Mucosa of stomach (tissue), 1 donor: ENCODE measurements at regions not wholly inside any gene's neighbourhood (a gene's known extent, or its start where the extent isn't known, plus 50 kb on each side); places are given as distances from the start of the nearest gene placed in this dataset.
"Not testable (repeated sequence)": the region's sequence is repeated elsewhere in the genome, so short reads cannot be mapped to it uniquely, and the experiment has no call there.

Experiments used
- H3K27me3 ChIP-seq: one replicate; pipeline ENCODE4 v1.7.0; 2013; ENCODE audit warnings: mild to moderate bottlenecking, low read length; ENCODE audit not compliant: control insufficient read depth, insufficient read depth
- H3K36me3 ChIP-seq: one replicate; pipeline ENCODE4 v1.7.0; 2013; ENCODE audit warnings: low read length; ENCODE audit not compliant: control insufficient read depth, insufficient read depth
- H3K4me1 ChIP-seq: one replicate; pipeline ENCODE4 v1.7.0; 2013; ENCODE audit warnings: mild to moderate bottlenecking, low read length; ENCODE audit not compliant: control insufficient read depth, insufficient read depth
- H3K4me3 ChIP-seq: one replicate; pipeline ENCODE4 v1.7.0; 2013; ENCODE audit warnings: low read length
- H3K9ac ChIP-seq: one replicate; pipeline ENCODE4 v1.7.0; 2013; ENCODE audit warnings: mild to moderate bottlenecking, low read length, moderate library complexity
- H3K9me3 ChIP-seq: one replicate; pipeline ENCODE4 v1.7.0; 2013; ENCODE audit warnings: mild to moderate bottlenecking, low read length, moderate library complexity; ENCODE audit not compliant: control insufficient read depth
- donor health status: Pancreatic carcinoma.

- Histone ChIP-seq H3K4me3 (no peak overlapping the region), H3K4me1 (no peaks in the 10 kb centered on the region), H3K36me3 (no peaks in the 10 kb centered on the region), H3K9me3 (no peaks in the 10 kb centered on the region), H3K27me3 (no peaks in the 10 kb centered on the region), H3K9ac (no peak overlapping the region)
These were observed 177.3 kb upstream of the C11orf58 start for GRCh38 chr11:16561150-16561549.

GRCh38 chr11:16558494-16558893 lies 180.0 kb upstream of the C11orf58 start:
- Histone ChIP-seq H3K9ac (no peak overlapping the region), H3K4me3 (no peak overlapping the region), H3K9me3 (no peaks in the 10 kb centered on the region), H3K27me3 (no peaks in the 10 kb centered on the region), H3K36me3 (no peaks in the 10 kb centered on the region), H3K4me1 (no peaks in the 10 kb centered on the region)

- no peaks in the 10 kb centered on the region for H3K4me1 ChIP-seq
- no peaks in the 10 kb centered on the region for H3K9me3 ChIP-seq
- H3K9ac ChIP-seq: no peak overlapping the region
- H3K4me3 ChIP-seq: no peak overlapping the region
- H3K36me3 ChIP-seq: no peaks in the 10 kb centered on the region
- H3K27me3 ChIP-seq: no peaks in the 10 kb centered on the region
These were observed 182.5 kb upstream of the C11orf58 start for GRCh38 chr11:16555956-16556355.

GRCh38 chr11:16554361-16554760 lies 184.1 kb upstream of the C11orf58 start:
- Histone ChIP-seq H3K27me3 (no peaks in the 10 kb centered on the region), H3K9ac (no peak overlapping the region), H3K9me3 (no peaks in the 10 kb centered on the region), H3K36me3 (no peaks in the 10 kb centered on the region), H3K4me1 (no peaks in the 10 kb centered on the region), H3K4me3 (no peak overlapping the region)

GRCh38 chr11:16547879-16548278 lies 190.6 kb upstream of the C11orf58 start:
- Histone ChIP-seq H3K27me3 (no peaks in the 10 kb centered on the region), H3K9ac (no peak overlapping the region), H3K36me3 (no peaks in the 10 kb centered on the region), H3K4me1 (no peaks in the 10 kb centered on the region), H3K4me3 (no peak overlapping the region), H3K9me3 (no peaks in the 10 kb centered on the region)

- H3K36me3 ChIP-seq: no peaks in the 10 kb centered on the region
- no peak overlapping the region for H3K9ac ChIP-seq
- H3K9me3 ChIP-seq: no peaks in the 10 kb centered on the region
- H3K4me1 ChIP-seq: no peaks in the 10 kb centered on the region
- H3K27me3 ChIP-seq: no peaks in the 10 kb centered on the region
- H3K4me3 ChIP-seq: no peak overlapping the region
These were observed 187.3 kb upstream of the SOX6 start for GRCh38 chr11:16543642-16544041.

GRCh38 chr11:16542353-16542752 lies 186.0 kb upstream of the SOX6 start:
- Histone ChIP-seq H3K9ac (no peak overlapping the region), H3K27me3 (no peaks in the 10 kb centered on the region), H3K4me1 (no peaks in the 10 kb centered on the region), H3K9me3 (no peaks in the 10 kb centered on the region), H3K4me3 (no peak overlapping the region), H3K36me3 (no peaks in the 10 kb centered on the region)

GRCh38 chr11:16536513-16536912 lies 180.2 kb upstream of the SOX6 start:
- no peak overlapping the region for H3K9ac ChIP-seq

GRCh38 chr11:16528639-16529038 lies 172.3 kb upstream of the SOX6 start:
- no peak overlapping the region for H3K9ac ChIP-seq

More at GRCh38 chr11:16536513-16536912, 180.2 kb upstream of the SOX6 start:
- H3K9me3 ChIP-seq: no peaks in the 10 kb centered on the region
- no peak overlapping the region for H3K4me3 ChIP-seq
- no peaks in the 10 kb centered on the region for H3K4me1 ChIP-seq
- no peaks in the 10 kb centered on the region for H3K36me3 ChIP-seq
- H3K27me3 ChIP-seq: no peaks in the 10 kb centered on the region

GRCh38 chr11:16527525-16528246 lies 171.3 kb upstream of the SOX6 start:
- Histone ChIP-seq H3K36me3 (no peaks in the 10 kb centered on the region), H3K9me3 (no peaks in the 10 kb centered on the region), H3K27me3 (no peaks in the 10 kb centered on the region), H3K4me3 (no peak overlapping the region), H3K9ac (no peak overlapping the region), H3K4me1 (no peaks in the 10 kb centered on the region)

More at GRCh38 chr11:16528639-16529038, 172.3 kb upstream of the SOX6 start:
- Histone ChIP-seq H3K27me3 (no peaks in the 10 kb centered on the region), H3K9me3 (no peaks in the 10 kb centered on the region), H3K36me3 (no peaks in the 10 kb centered on the region), H3K4me1 (no peaks in the 10 kb centered on the region), H3K4me3 (no peak overlapping the region)

GRCh38 chr11:16526947-16527346 lies 170.6 kb upstream of the SOX6 start:
- H3K4me1 ChIP-seq: no peaks in the 10 kb centered on the region
- no peaks in the 10 kb centered on the region for H3K9me3 ChIP-seq
- no peak overlapping the region for H3K9ac ChIP-seq
- H3K4me3 ChIP-seq: no peak overlapping the region
- no peaks in the 10 kb centered on the region for H3K36me3 ChIP-seq
- H3K27me3 ChIP-seq: no peaks in the 10 kb centered on the region

- H3K4me1 ChIP-seq, H3K4me3 ChIP-seq, H3K36me3 ChIP-seq, H3K9me3 ChIP-seq, H3K9ac ChIP-seq, H3K27me3 ChIP-seq: not testable (repeated sequence)
These were observed 164.4 kb upstream of the SOX6 start for GRCh38 chr11:16520713-16521112.

- H3K4me1 ChIP-seq: no peaks in the 10 kb centered on the region
- H3K9me3 ChIP-seq: no peaks in the 10 kb centered on the region
- no peak overlapping the region for H3K4me3 ChIP-seq
- H3K9ac ChIP-seq: no peak overlapping the region
- H3K27me3 ChIP-seq: no peaks in the 10 kb centered on the region
- no peaks in the 10 kb centered on the region for H3K36me3 ChIP-seq
These were observed 156.5 kb upstream of the SOX6 start for GRCh38 chr11:16512899-16513241.
